ENCODE measurements at regions not wholly inside any gene's neighbourhood (a gene's known extent, or its start where the extent isn't known, plus 50 kb on each side); places are given as distances from the start of the nearest gene placed in this dataset.
"Not testable (repeated sequence)": the region's sequence is repeated elsewhere in the genome, so short reads cannot be mapped to it uniquely, and the experiment has no call there.

GRCh38 chr13:42373048-42373812 lies 101.3 kb downstream of the AKAP11 start:
- in situ Hi-C loops (cut with MboI; ENCODE audit: low pct_unique_long_range_greater_than_20kb in 2 of 9, low sequenced_read_pairs in 9 of 9, unreplicated experiment in 9 of 9) = no loop called here
- 39 to 100% (median 74%) methylated on average over 3 to 7 of the region's 7 CpGs for WGBS, 10 experiments
- no peak for ATAC-seq (replicated peaks in 6 of 8)
- Histone ChIP-seq H3K4me1 (replicated peaks in 1 of 2) (peaks cover 0 to 10% of the 10 kb centered on the region in 2 donors), H3K27ac (no peak overlapping the region), H3K4me3 (no peak overlapping the region)

GRCh38 chr13:42375663-42376062 lies 103.7 kb downstream of the AKAP11 start:
- H3K4me3 ChIP-seq = no peak overlapping the region
- in situ Hi-C loops (cut with MboI; ENCODE audit: low pct_unique_long_range_greater_than_20kb in 2 of 9, low sequenced_read_pairs in 9 of 9, unreplicated experiment in 9 of 9) = no loop called here
- no peak overlapping the region for H3K27ac ChIP-seq
- H3K4me1 ChIP-seq (replicated peaks in 1 of 2) = no peaks in the 10 kb centered on the region
- no peak for ATAC-seq (replicated peaks in 6 of 8)

- no peak overlapping the region for H3K4me3 ChIP-seq
- in situ Hi-C loops (cut with MboI; ENCODE audit: low pct_unique_long_range_greater_than_20kb in 2 of 9, low sequenced_read_pairs in 9 of 9, unreplicated experiment in 9 of 9) = no loop called here
- ATAC-seq (replicated peaks in 6 of 8) = no peak
- H3K4me1 ChIP-seq (replicated peaks in 1 of 2) = no peaks in the 10 kb centered on the region
- no peak overlapping the region for H3K27ac ChIP-seq
- WGBS, 10 experiments = 25 to 92% (median 47%) methylated on average over 1 to 4 of the region's 4 CpGs; no CpG with 5 or more reads in 3 of the 10 experiments
Measured at GRCh38 chr13:42377640-42378382, 105.9 kb downstream of the AKAP11 start.

GRCh38 chr13:42378383-42378780 lies 106.4 kb downstream of the AKAP11 start:
- Histone ChIP-seq H3K27ac (no peak overlapping the region), H3K4me1 (replicated peaks in 1 of 2) (no peaks in the 10 kb centered on the region), H3K4me3 (no peak overlapping the region)
- ATAC-seq (replicated peaks in 6 of 8) = no peak
- in situ Hi-C loops (cut with MboI; ENCODE audit: low pct_unique_long_range_greater_than_20kb in 2 of 9, low sequenced_read_pairs in 9 of 9, unreplicated experiment in 9 of 9) = no loop called here
- 17 to 100% (median 81%) methylated on average over 1 to 3 of the region's 3 CpGs; no CpG with 5 or more reads in 5 of the 10 experiments for WGBS, 10 experiments

GRCh38 chr13:42379241-42379640 lies 107.3 kb downstream of the AKAP11 start:
- ATAC-seq (replicated peaks in 6 of 8) = no peak
- Histone ChIP-seq H3K27ac (no peak overlapping the region), H3K4me1 (replicated peaks in 1 of 2) (no peaks in the 10 kb centered on the region), H3K4me3 (no peak overlapping the region)
- in situ Hi-C loops (cut with MboI; ENCODE audit: low pct_unique_long_range_greater_than_20kb in 2 of 9, low sequenced_read_pairs in 9 of 9, unreplicated experiment in 9 of 9) = no loop called here
- 0 to 88% (median 63%) methylated on average over 1 of the region's 1 CpG; no CpG with 5 or more reads in 1 of the 10 experiments for WGBS, 10 experiments

GRCh38 chr13:42380420-42381164 lies 108.6 kb downstream of the AKAP11 start:
- H3K27ac ChIP-seq = no peak overlapping the region
- 33 to 89% (median 65%) methylated on average over 1 to 11 of the region's 12 CpGs for WGBS, 10 experiments
- no peak overlapping the region for H3K4me3 ChIP-seq
- in situ Hi-C loops (cut with MboI; ENCODE audit: low pct_unique_long_range_greater_than_20kb in 2 of 9, low sequenced_read_pairs in 9 of 9, unreplicated experiment in 9 of 9) = no loop called here
- no peak for ATAC-seq (replicated peaks in 6 of 8)
- no peaks in the 10 kb centered on the region for H3K4me1 ChIP-seq (replicated peaks in 1 of 2)

GRCh38 chr13:42381165-42381425 lies 109.1 kb downstream of the AKAP11 start:
- in situ Hi-C loops (cut with MboI; ENCODE audit: low pct_unique_long_range_greater_than_20kb in 2 of 9, low sequenced_read_pairs in 9 of 9, unreplicated experiment in 9 of 9) = no loop called here
- Histone ChIP-seq H3K4me1 (replicated peaks in 1 of 2) (no peaks in the 10 kb centered on the region), H3K27ac (no peak overlapping the region), H3K4me3 (no peak overlapping the region)
- WGBS, 10 experiments = 79 to 100% (median 100%) methylated on average over 2 of the region's 4 CpGs; no CpG with 5 or more reads in 7 of the 10 experiments
- no peak for ATAC-seq (replicated peaks in 6 of 8)

- H3K4me1 ChIP-seq (replicated peaks in 1 of 2); H3K4me3 ChIP-seq; H3K27ac ChIP-seq; ATAC-seq (replicated peaks in 6 of 8); in situ Hi-C loops (cut with MboI; ENCODE audit: low pct_unique_long_range_greater_than_20kb in 2 of 9, low sequenced_read_pairs in 9 of 9, unreplicated experiment in 9 of 9): not testable (repeated sequence)
- 25 to 100% (median 84%) methylated on average over 1 to 8 of the region's 8 CpGs; no CpG with 5 or more reads in 1 of the 10 experiments for WGBS, 10 experiments
Measured at GRCh38 chr13:42381426-42381825, 109.5 kb downstream of the AKAP11 start.

GRCh38 chr13:42383025-42383424 lies 111.1 kb downstream of the AKAP11 start:
- 3 to 93% (median 69%) methylated on average over 2 to 7 of the region's 7 CpGs for WGBS, 10 experiments
- no peak for ATAC-seq (replicated peaks in 6 of 8)
- no peaks in the 10 kb centered on the region for H3K4me1 ChIP-seq (replicated peaks in 1 of 2)
- no peak overlapping the region for H3K27ac ChIP-seq
- in situ Hi-C loops (cut with MboI; ENCODE audit: low pct_unique_long_range_greater_than_20kb in 2 of 9, low sequenced_read_pairs in 9 of 9, unreplicated experiment in 9 of 9) = no loop called here
- H3K4me3 ChIP-seq = no peak overlapping the region

- ATAC-seq (replicated peaks in 6 of 8) = no peak
- in situ Hi-C loops (cut with MboI; ENCODE audit: low pct_unique_long_range_greater_than_20kb in 2 of 9, low sequenced_read_pairs in 9 of 9, unreplicated experiment in 9 of 9) = no loop called here
- Histone ChIP-seq H3K4me3 (no peak overlapping the region), H3K4me1 (replicated peaks in 1 of 2) (no peaks in the 10 kb centered on the region), H3K27ac (no peak overlapping the region)
- WGBS, 10 experiments = 44 to 100% (median 75%) methylated on average over 1 to 3 of the region's 3 CpGs; no CpG with 5 or more reads in 3 of the 10 experiments
Measured at GRCh38 chr13:42384265-42384664, 112.3 kb downstream of the AKAP11 start.

GRCh38 chr13:42388326-42388725 lies 116.4 kb downstream of the AKAP11 start:
- ATAC-seq (replicated peaks in 6 of 8) = no peak
- Histone ChIP-seq H3K4me3 (no peak overlapping the region), H3K27ac (no peak overlapping the region), H3K4me1 (replicated peaks in 1 of 2) (no peaks in the 10 kb centered on the region)
- in situ Hi-C loops (cut with MboI; ENCODE audit: low pct_unique_long_range_greater_than_20kb in 2 of 9, low sequenced_read_pairs in 9 of 9, unreplicated experiment in 9 of 9) = no loop called here
- 14 to 80% (median 78%) methylated on average over 1 to 2 of the region's 2 CpGs; no CpG with 5 or more reads in 6 of the 10 experiments for WGBS, 10 experiments

- H3K4me1 ChIP-seq (replicated peaks in 1 of 2) = no peaks in the 10 kb centered on the region
- ATAC-seq (replicated peaks in 6 of 8) = no peak
- H3K27ac ChIP-seq = no peak overlapping the region
- no peak overlapping the region for H3K4me3 ChIP-seq
- in situ Hi-C loops (cut with MboI; ENCODE audit: low pct_unique_long_range_greater_than_20kb in 2 of 9, low sequenced_read_pairs in 9 of 9, unreplicated experiment in 9 of 9) = no loop called here
Measured at GRCh38 chr13:42389041-42389440, 117.1 kb downstream of the AKAP11 start.

- Histone ChIP-seq H3K4me1 (replicated peaks in 1 of 2) (no peaks in the 10 kb centered on the region), H3K27ac (no peak overlapping the region), H3K4me3 (no peak overlapping the region)
- no peak for ATAC-seq (replicated peaks in 6 of 8)
- in situ Hi-C loops (cut with MboI; ENCODE audit: low pct_unique_long_range_greater_than_20kb in 2 of 9, low sequenced_read_pairs in 9 of 9, unreplicated experiment in 9 of 9) = no loop called here
- WGBS, 10 experiments = 0 to 20% methylated on average over 1 of the region's 1 CpG; no CpG with 5 or more reads in 8 of the 10 experiments
Measured at GRCh38 chr13:42392180-42392579, 120.2 kb downstream of the AKAP11 start.
